HG03469 (cell line): ENCODE measurements at regions not wholly inside any gene's neighbourhood (a gene's known extent, or its start where the extent isn't known, plus 50 kb on each side); places are given as distances from the start of the nearest gene placed in this dataset.
"Not testable (repeated sequence)": the region's sequence is repeated elsewhere in the genome, so short reads cannot be mapped to it uniquely, and the experiment has no call there.

Source experiments
- ATAC-seq: cut with Tn5 transposase; IDR thresholded peaks from one replicate; pipeline ENCODE4 v1.9.1; 2021; ENCODE audit warnings: mild to moderate bottlenecking, moderate library complexity, moderate number of reproducible peaks; ENCODE audit not compliant: unreplicated experiment

GRCh38 chr1:238485912-238486209, 595.1 kb upstream of the ZP4 start:
- ATAC-seq = no peak

GRCh38 chr1:238485057-238485911, 594.6 kb upstream of the ZP4 start:
- no peak for ATAC-seq

- ATAC-seq = no peak
These were observed 593.4 kb upstream of the ZP4 start for GRCh38 chr1:238484121-238484520.

- no peak for ATAC-seq
These were observed 586.1 kb upstream of the ZP4 start for GRCh38 chr1:238476841-238477240.

GRCh38 chr1:238475712-238476111, 585.0 kb upstream of the ZP4 start:
- ATAC-seq = no peak

- no peak for ATAC-seq
These were observed 583.5 kb upstream of the ZP4 start for GRCh38 chr1:238474263-238474662.

- ATAC-seq = no peak
These were observed 578.5 kb upstream of the ZP4 start for GRCh38 chr1:238469146-238469631.

GRCh38 chr1:238468068-238468467, 577.3 kb upstream of the ZP4 start:
- ATAC-seq = no peak

- ATAC-seq = no peak
These were observed 575.7 kb upstream of the ZP4 start for GRCh38 chr1:238466459-238466858.

- no peak for ATAC-seq
These were observed 574.7 kb upstream of the ZP4 start for GRCh38 chr1:238465449-238465848.

- no peak for ATAC-seq
These were observed 568.2 kb upstream of the ZP4 start for GRCh38 chr1:238458899-238459298.

GRCh38 chr1:238457610-238458009, 566.9 kb upstream of the ZP4 start:
- ATAC-seq = no peak

GRCh38 chr1:238451781-238452310, 561.1 kb upstream of the ZP4 start:
- ATAC-seq = no peak

- no peak for ATAC-seq
These were observed 560.3 kb upstream of the ZP4 start for GRCh38 chr1:238450976-238451375.

- no peak for ATAC-seq
These were observed 553.0 kb upstream of the ZP4 start for GRCh38 chr1:238443687-238444086.

GRCh38 chr1:238439511-238439910, 548.8 kb upstream of the ZP4 start:
- no peak for ATAC-seq

- no peak for ATAC-seq
These were observed 547.9 kb upstream of the ZP4 start for GRCh38 chr1:238438311-238439270.

- ATAC-seq = not testable (repeated sequence)
These were observed 539.0 kb upstream of the ZP4 start for GRCh38 chr1:238429703-238430102.

- no peak for ATAC-seq
These were observed 528.5 kb upstream of the ZP4 start for GRCh38 chr1:238419209-238419608.

GRCh38 chr1:238409932-238410331, 519.2 kb upstream of the ZP4 start:
- ATAC-seq = no peak

GRCh38 chr1:238409191-238409850, 518.6 kb upstream of the ZP4 start:
- ATAC-seq = no peak
